Renal cortical epithelial cell (primary cell): ENCODE measurements at regions not wholly inside any gene's neighbourhood (a gene's known extent, or its start where the extent isn't known, plus 50 kb on each side); places are given as distances from the start of the nearest gene placed in this dataset.

Source experiments
- DNase-seq: peaks from one replicate; pipeline ENCODE4 v3.0.0-alpha.2; 2011; ENCODE audit warnings: low read depth

DNA sequence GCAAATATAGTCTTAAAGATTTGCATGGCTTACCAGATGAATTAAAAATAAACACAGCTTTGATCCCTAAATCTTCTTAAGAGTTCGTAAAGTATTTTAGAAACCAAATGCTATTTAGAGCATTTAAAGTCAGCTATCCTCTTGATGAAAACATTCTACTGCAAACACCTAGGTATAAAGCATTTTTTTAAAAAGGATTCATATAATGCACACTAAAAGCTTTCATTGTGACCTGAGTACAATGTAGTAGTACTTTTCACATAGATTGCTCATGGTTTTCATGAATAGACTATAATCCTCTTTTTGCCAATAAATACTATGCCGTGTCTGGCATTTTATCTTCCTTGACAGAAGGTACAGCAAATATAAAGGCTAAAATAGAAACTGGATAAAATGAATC is 805.1 kb upstream of the INTU start:
- DNase-seq: no peak

DNA sequence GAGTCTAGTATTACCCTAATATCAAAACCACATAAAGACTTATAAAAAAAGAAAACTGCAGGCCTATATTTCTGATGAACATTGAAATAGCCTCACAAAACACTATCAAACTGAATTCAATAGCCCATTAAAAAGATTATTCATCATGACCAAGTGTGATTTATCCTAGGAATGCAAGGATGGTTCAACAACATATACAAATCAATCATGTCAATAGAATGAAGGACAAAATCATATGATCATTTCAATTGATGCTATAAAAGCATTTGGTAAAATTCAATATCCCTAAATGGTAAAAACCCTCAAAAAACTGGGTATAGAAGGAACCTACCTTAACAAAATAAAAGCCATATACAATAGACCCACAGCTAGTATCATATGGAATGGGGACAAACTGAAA is 797.9 kb upstream of the INTU start:
- DNase-seq: no peak

DNA sequence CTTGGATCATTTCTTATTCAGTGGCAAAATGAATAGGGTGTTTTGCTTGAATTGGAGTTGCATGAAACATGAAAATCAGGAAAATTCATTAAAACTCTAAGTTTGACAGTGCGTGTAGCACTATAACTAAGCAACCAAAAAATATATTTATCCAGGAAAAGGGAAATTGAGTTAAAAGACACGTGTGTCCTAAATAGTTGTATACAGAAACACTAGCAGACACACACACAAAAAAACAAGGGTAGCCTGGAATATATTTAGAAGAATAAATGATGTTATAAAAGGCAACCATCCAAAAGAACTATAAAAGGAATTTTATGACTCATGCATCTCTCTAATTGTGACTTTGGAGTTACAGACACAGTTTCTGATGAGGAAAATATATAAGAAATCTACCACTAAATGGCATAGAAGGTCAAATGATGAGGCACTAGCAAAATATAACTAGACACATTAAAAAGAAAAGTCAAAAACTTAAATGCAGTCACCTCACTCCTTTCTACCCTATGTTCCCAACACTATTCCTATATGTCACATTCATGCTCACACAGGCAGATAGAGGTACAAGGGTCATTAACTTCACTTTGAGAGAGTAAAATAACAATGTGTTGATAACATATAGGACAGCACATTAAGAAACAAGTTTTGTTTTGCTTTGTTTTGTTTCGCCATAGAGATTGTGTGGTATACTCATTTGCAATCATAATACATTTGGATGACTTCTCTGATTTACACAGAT is 793.6 kb upstream of the INTU start:
- peak; percentile 44 for DNase-seq

DNA sequence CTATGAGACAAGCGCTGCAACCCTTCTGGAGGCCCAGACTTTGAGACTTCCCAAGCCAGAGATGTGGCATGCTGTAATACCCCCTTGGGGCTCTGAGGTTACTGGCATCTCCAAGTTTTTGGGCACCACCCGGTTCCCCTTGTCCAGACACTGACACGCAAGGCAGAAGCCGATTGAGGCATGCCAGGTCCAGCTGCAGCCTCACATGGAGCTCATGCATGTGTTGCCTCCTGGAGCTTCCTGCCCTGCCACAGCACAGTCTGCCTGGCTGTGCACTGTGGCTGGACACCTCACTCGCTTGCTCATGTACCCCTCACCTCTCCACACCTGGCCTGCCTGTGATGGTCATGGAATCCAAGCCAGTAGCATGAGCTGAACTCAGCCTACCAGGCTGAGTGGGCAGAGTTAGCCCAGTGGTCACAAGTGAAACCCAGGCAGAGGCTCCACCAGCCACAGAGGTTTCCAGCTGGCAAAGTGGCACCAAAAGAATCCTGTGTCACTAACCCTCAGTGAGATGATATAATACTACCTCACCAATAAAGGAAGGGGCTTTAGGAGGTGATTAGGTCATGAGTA is 789.2 kb upstream of the INTU start:
- no peak for DNase-seq

- peak; percentile 99 for DNase-seq
These were observed 782.5 kb upstream of the INTU start for GRCh38 chr4:126850286-126850685.

DNA sequence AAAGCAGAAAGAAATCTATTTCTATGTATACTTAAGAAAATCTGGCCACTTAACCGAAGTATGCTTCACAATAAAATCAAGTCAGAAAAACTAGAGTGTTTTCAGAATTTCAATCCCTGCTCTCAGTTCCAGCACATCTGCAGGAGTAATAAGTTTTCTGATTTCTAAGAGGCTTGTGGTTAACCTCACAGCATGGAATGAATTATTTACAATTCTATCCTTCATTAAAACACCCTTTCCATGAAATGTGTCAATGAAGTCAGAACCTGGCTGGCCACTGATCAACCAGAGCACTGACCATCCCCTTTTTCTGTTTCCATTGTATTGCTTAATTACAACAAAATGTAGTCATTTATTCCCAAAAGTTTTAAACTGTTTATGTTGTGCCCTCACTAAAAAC is 781.4 kb upstream of the INTU start:
- DNase-seq: peak; percentile 93

DNA sequence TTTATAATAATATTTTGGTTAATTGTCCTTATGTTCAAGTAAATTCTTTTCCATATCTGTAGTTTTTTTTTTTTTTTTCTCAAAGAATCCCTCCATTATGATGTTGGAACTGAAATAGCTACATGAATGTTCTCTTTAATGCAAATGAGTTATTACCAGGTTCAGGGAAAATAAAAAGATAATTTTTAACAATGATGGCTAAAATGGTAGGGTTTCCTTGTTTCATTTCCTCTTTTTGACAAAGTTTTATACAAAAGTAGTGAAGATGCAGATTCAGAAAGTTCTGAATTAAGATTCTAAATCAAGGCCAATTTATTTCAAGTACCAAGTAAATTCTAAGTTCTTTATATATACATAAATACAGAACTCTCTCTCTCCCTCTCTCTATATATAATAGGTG is 779.0 kb upstream of the INTU start:
- no peak for DNase-seq

DNA sequence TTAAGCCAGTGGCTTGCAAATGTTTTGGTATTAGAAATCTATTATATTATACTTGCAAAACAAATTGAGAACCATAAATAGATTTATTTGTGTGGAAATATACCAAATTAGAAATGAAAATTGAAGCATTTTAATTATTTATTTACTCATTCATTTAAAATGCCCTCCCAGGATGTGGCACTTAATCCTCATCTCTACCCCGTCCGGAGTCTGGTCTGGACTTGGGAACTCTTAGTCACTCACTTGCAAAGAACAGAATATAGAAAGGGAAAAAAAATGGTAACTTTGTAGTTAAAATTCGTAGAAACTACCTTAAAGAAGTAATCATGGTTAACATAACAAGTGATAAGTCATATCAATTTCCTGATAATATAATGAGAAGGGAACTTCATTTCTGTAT is 775.9 kb upstream of the INTU start:
- DNase-seq: no peak

DNA sequence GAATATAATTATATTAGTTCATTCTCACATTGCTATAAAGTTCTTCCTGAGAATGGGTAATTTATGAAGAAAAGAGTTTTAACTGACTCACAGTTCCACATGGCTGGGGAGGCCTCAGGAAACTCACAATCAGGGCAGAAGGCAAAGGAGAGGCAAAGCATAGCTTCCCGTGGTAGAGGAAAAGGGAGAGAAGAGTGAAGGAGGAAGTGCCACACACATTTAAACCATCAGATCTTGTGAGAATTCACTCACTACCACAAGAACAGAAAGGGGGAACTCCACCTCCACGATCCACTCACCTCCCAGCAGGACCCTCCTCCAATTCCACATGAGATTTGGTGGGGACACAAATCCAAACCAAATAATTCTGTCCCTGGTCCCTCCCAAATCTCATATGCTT is 773.4 kb upstream of the INTU start:
- peak; percentile 11 for DNase-seq

DNA sequence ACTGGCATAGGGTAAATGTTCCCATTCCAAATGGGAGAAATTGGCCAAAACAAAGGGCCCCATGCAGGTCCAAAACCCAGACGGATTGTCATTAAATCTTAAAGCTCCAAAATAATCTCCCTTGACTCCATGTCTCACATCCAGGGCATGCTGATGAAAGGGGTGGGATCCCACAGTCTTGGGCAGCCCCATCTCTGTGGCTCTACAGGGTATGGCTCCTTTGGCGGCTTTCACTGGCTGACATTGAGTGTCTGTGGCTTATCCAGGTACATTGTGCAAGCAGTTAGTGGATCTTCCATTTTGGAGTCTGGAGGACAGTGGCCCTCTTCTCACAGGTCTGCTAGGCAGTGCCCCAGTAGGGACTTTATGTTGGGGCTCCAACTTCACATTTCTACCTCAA is 772.9 kb upstream of the INTU start:
- DNase-seq: no peak

DNA sequence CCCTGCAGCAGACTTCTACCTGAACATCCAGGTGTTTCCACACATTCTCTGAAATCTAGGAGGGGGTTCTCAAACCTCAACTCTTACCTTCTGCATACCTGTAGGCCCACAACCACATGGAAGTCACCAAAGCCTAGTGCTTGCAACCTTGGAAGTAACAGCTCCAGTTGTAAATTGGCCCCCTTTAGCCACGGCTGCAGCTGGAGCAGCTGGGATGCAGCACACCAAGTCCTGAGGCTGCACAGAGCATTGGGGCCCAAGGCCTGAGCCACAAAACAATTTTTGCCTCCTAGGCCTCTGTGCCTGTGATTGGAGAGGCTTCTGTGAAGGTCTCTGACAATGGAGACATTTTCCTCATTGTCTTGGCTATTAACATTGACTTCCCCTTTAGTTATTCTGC is 772.4 kb upstream of the INTU start:
- DNase-seq: no peak

DNA sequence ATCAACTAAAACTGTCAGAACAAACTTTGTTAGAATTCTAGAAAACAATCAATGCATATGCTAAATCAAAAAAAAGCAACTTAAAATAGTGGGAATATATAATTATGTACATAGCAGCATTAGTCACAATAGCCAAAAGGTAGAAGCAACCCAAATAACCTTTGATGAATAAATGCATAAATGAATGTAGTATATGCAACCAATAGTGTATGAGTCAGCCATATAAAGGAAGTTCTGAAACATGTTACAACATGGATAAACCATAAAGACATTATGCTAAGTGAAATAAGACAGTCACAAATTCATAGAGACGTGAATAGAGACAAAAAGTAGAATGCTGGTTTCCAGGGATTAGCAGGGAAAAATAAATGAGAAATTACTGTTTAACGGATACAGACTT is 762.8 kb upstream of the INTU start:
- DNase-seq: no peak

GRCh38 chr4:126871810-126872209 is 760.9 kb upstream of the INTU start:
- DNase-seq: no peak

- DNase-seq: no peak
These were observed 758.2 kb upstream of the INTU start for GRCh38 chr4:126874533-126874932.

DNA sequence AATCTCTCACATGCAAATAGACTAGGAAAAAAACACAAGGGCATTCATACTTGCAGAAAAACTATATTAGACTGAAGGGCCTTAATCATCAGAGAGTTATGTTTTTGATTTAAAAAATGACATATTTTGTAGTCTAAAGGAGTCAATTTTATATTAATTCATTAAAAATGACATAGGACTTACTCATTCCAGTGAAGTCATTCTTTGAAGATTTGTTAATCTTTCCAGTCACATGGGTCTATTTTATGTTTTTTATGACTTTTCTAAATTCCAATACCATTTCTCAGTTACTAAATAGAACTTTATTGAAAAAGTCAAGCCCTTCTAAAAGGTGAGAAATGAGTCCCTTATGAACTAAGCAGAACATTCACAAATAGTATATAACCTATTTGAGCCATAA is 743.8 kb upstream of the INTU start:
- peak; percentile 16 for DNase-seq

DNA sequence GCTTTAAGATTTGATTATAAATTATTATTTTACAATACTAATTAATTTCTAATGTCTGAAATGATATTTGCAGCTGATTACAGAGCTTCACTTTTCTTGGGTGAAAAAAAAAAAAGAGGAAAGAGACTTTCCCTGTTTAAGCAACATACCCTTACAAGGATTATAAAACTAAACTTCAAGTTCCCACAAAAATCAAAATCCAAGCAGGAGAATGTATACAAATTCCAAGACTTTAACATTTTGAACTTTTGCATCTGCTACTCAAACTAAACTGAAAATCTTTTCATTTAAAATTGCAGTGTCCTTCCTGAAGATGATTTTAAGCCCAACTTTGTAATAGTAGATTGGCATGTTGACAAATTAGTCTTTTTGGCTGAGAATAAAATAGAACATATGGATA is 742.4 kb upstream of the INTU start:
- DNase-seq: no peak

- peak; percentile 2 for DNase-seq
These were observed 741.8 kb upstream of the INTU start for GRCh38 chr4:126890994-126891393.

DNA sequence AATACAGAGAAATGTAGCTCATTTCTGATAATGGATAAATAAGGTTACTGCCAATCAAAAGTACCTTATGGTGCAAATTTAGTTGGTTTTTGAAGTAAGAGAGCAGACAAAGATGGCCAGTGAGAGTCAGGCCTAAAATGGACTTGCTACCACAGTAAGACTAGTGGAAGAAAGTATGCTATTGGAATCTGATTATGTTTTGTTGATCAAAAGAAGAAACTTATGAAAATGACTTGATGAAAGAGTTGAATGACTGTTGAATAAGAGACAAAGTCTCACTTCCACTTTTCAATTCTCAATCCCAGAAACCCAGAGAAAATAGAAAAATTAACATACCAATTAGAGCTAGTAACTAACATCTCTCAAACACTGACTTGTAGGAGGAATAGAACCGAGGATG is 737.8 kb upstream of the INTU start:
- no peak for DNase-seq

DNA sequence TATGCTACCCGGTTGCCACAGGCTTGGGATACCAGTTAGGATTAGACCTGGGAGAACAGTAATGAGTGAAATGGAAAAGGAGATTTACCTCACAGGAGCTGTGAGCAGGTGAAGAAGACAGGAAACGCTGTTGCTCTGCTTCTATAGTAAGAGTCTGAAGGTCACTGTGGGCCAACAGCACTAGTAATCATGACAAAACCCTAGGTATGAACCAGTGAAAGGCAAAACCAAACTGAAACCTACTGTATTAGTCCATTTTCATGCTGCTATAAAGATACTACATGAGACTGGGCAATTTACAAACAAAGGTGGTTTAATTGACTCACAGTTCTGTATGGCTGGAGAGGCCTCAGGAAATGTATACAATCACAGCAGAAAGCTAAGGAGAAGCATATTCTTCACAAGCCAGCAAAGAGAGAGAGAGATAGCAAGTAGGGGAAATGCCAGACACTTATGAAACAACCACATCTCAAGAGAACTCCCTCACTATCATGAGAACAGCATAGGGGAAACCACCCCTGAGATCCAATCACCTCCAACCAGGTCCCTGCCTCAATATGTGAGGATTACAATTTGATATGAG is 736.7 kb upstream of the INTU start:
- DNase-seq: no peak

GRCh38 chr4:126897038-126897437 is 735.7 kb upstream of the INTU start:
- no peak for DNase-seq

GRCh38 chr4:126898815-126899214 is 733.9 kb upstream of the INTU start:
- DNase-seq: no peak

DNA sequence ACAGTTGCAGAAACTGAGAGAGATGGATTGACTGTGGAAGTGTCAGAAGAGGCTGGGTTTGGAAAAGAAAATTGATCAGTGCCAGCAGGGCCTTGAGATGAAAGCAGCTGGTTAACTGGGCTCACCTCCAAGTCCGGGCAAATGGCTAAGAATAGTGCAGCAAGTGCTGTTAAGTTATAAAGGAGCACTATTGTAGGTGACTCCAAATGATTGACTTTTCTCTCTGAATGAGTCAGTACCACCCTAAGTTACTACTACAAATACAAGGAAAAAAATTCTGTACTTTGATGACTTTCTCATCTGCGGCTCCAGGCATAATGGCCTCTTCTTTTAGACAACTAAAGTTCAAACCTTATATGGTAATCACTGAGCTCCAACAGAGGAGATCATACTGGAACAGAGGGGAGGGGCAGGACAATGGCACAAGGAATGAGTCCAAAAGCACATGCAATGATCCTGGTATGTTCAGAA is 733.4 kb upstream of the INTU start:
- DNase-seq: peak; percentile 30

GRCh38 chr4:126906466-126906865 is 726.3 kb upstream of the INTU start:
- DNase-seq: no peak

DNA sequence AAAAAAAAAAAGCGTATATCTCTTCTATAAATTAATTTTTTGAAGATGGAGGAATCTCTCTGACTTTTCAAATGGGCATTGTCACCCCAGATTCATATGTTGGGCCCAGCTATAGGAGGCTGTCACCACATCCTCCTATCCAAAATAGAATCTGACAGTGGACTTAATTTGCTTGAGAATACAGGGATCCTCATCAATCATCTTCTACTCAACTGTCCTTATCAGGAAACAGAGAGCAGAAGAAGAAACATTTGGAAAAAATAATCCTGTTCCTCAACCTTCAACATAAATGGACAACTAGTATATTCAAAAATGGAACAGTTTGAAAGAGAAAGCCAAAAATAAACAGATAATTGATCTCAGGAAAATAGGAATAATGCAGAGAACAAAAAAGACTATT is 725.4 kb upstream of the INTU start:
- DNase-seq: no peak
